K562 (cell line): ENCODE measurements at regions not wholly inside any gene's neighbourhood (a gene's known extent, or its start where the extent isn't known, plus 50 kb on each side); places are given as distances from the start of the nearest gene placed in this dataset.

ENCODE experiments used
- ARID1B ChIP-seq: fragments of 450-650 bp; IDR thresholded peaks from 2 replicates; pipeline ENCODE4 v1.6.1; 2016; ENCODE audit warnings: antibody characterized with exemption, mild to moderate bottlenecking, inconsistent platforms
- CBFA2T3 ChIP-seq: fragments of 450-650 bp; IDR thresholded peaks from 2 replicates; pipeline ENCODE4 v1.6.1; 2017
- CBX8 ChIP-seq: fragments of 200-600 bp; sonication (generic); IDR thresholded peaks from 2 replicates; pipeline ENCODE4 v1.6.1; 2012; ENCODE audit warnings: borderline replicate concordance, mixed run types, low read depth, mild to moderate bottlenecking, moderate library complexity, mixed read lengths, low read length, control low read depth, inconsistent platforms; ENCODE audit not compliant: poor library complexity, severe bottlenecking; ENCODE audit errors: extremely low read depth
- FIP1L1 ChIP-seq: fragments of 200-400 bp; formaldehyde crosslinking; IDR thresholded peaks from 2 replicates; pipeline ENCODE4 v1.6.1; 2018; ENCODE audit warnings: mild to moderate bottlenecking, low read depth, low read length; ENCODE audit not compliant: poor library complexity, severe bottlenecking
- HDAC8 ChIP-seq: fragments of 450-650 bp; IDR thresholded peaks from 2 replicates; pipeline ENCODE4 v1.6.1; 2016; ENCODE audit warnings: mild to moderate bottlenecking, missing genetic modification characterization, moderate library complexity, missing compliant biosample characterization
- JUN ChIP-seq, 2 experiments: sonication (generic) in 1 of 2; formaldehyde crosslinking in 1 of 2; IDR thresholded peaks; 2 replicates each; pipeline versions ENCODE4 v1.6.1 to v1.8.0; 2012 to 2022; ENCODE audit warnings: borderline replicate concordance in 2 of 2, mild to moderate bottlenecking in 2 of 2, improper control_type of control experiment in 1 of 2, low read depth in 1 of 2, low read length in 1 of 2, missing genetic modification reagents in 1 of 2
- KAT7 ChIP-seq: sonication (generic); formaldehyde crosslinking; IDR thresholded peaks from 2 replicates; pipeline ENCODE4 v1.8.0; 2022; ENCODE audit warnings: missing genetic modification reagents, mild to moderate bottlenecking, borderline replicate concordance
- NCOA1 ChIP-seq: fragments of 450-650 bp; IDR thresholded peaks from 2 replicates; pipeline ENCODE4 v1.6.1; 2016; ENCODE audit warnings: low read depth
- NFRKB ChIP-seq: fragments of 450-650 bp; IDR thresholded peaks from 2 replicates; pipeline ENCODE4 v1.6.1; 2016; ENCODE audit warnings: low read depth
- NR2C2 ChIP-seq, 2 experiments: fragments of 200-800 bp in 1 of 2; sonication (Bioruptor generic) in 1 of 2; sonication (generic) in 1 of 2; formaldehyde crosslinking in 1 of 2; IDR thresholded peaks; 2 replicates each; pipeline versions ENCODE4 v1.6.1 to v1.8.0; 2016 to 2022; ENCODE audit warnings: mild to moderate bottlenecking in 1 of 2, missing compliant biosample characterization in 1 of 2, missing genetic modification characterization in 1 of 2, missing genetic modification reagents in 1 of 2
- TSHZ1 ChIP-seq: fragments of 250-450 bp; sonication (Bioruptor Pico); IDR thresholded peaks from 2 replicates; pipeline ENCODE4 v1.4.0; 2020; ENCODE audit warnings: mild to moderate bottlenecking, moderate library complexity
- ZC3H11A ChIP-seq: IDR thresholded peaks from 2 replicates; pipeline ENCODE4 v1.6.1; 2012; ENCODE audit warnings: low read depth, low read length, improper control_type of control experiment
- ZNF217 ChIP-seq: sonication (generic); formaldehyde crosslinking; IDR thresholded peaks from 2 replicates; pipeline ENCODE4 v1.8.0; 2022; ENCODE audit warnings: mild to moderate bottlenecking, missing genetic modification reagents
- ZNF583 ChIP-seq: fragments of 250-450 bp; sonication (Bioruptor Pico); IDR thresholded peaks from 2 replicates; pipeline ENCODE4 v1.4.0; 2020
- ZNF77 ChIP-seq: fragments of 250-450 bp; sonication (Bioruptor Pico); IDR thresholded peaks from 2 replicates; pipeline ENCODE4 v1.5.0; 2020
- TF ChIP-seq, protein P1 (sequence below): sonication (generic); formaldehyde crosslinking; IDR thresholded peaks from 2 replicates; pipeline ENCODE4 v1.4.0; 2020; ENCODE audit warnings: mild to moderate bottlenecking, missing genetic modification reagents
- TF ChIP-seq, protein P2 (sequence below), 2 experiments: fragments of 450-650 bp; conservative IDR thresholded peaks; 2 replicates each; pipeline ENCODE4 v1.6.1; 2017; ENCODE audit warnings: mild to moderate bottlenecking in 2 of 2, moderate library complexity in 2 of 2
- TF ChIP-seq, protein P3 (sequence below), 2 experiments: IDR thresholded peaks; 2 replicates each; pipeline ENCODE4 v1.6.1; 2011; ENCODE audit warnings: borderline replicate concordance in 1 of 2, control low read depth in 1 of 2, low read depth in 1 of 2, low read length in 1 of 2, mild to moderate bottlenecking in 1 of 2, mixed read lengths in 1 of 2, moderate library complexity in 1 of 2; ENCODE audit not compliant: insufficient read depth in 1 of 2, insufficient read length in 1 of 2, poor library complexity in 1 of 2, severe bottlenecking in 1 of 2; ENCODE audit errors: extremely low read depth in 1 of 2

- TF ChIP-seq, protein P1, sequence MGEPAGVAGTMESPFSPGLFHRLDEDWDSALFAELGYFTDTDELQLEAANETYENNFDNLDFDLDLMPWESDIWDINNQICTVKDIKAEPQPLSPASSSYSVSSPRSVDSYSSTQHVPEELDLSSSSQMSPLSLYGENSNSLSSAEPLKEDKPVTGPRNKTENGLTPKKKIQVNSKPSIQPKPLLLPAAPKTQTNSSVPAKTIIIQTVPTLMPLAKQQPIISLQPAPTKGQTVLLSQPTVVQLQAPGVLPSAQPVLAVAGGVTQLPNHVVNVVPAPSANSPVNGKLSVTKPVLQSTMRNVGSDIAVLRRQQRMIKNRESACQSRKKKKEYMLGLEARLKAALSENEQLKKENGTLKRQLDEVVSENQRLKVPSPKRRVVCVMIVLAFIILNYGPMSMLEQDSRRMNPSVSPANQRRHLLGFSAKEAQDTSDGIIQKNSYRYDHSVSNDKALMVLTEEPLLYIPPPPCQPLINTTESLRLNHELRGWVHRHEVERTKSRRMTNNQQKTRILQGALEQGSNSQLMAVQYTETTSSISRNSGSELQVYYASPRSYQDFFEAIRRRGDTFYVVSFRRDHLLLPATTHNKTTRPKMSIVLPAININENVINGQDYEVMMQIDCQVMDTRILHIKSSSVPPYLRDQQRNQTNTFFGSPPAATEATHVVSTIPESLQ, result no peak
- TF ChIP-seq, protein P2, sequence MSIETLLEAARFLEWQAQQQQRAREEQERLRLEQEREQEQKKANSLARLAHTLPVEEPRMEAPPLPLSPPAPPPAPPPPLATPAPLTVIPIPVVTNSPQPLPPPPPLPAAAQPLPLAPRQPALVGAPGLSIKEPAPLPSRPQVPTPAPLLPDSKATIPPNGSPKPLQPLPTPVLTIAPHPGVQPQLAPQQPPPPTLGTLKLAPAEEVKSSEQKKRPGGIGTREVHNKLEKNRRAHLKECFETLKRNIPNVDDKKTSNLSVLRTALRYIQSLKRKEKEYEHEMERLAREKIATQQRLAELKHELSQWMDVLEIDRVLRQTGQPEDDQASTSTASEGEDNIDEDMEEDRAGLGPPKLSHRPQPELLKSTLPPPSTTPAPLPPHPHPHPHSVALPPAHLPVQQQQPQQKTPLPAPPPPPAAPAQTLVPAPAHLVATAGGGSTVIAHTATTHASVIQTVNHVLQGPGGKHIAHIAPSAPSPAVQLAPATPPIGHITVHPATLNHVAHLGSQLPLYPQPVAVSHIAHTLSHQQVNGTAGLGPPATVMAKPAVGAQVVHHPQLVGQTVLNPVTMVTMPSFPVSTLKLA (conservative IDR thresholded peaks at IDR 0.05), result peak in 1 of 2 experiments; percentile 28; a peak in 1 of 4 replicates
- TF ChIP-seq, protein P3, sequence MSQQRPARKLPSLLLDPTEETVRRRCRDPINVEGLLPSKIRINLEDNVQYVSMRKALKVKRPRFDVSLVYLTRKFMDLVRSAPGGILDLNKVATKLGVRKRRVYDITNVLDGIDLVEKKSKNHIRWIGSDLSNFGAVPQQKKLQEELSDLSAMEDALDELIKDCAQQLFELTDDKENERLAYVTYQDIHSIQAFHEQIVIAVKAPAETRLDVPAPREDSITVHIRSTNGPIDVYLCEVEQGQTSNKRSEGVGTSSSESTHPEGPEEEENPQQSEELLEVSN (IDR thresholded peaks at IDR 0.05; ENCODE audit: borderline replicate concordance in 1 of 2, extremely low read depth in 1 of 2, insufficient read depth in 1 of 2, insufficient read length in 1 of 2, low read depth in 1 of 2, low read length in 1 of 2, poor library complexity in 1 of 2, severe bottlenecking in 1 of 2), result no peak
- TF ChIP-seq ZNF583 (peak; percentile 46; the same call in 1 of the 2 replicates), NCOA1 (peak; percentile 42; the same call in 1 of the 2 replicates), ARID1B (peak; percentile 88), ZNF217 (no peak), NR2C2 (CRISPR knock-in tag; IDR thresholded peaks at IDR 0.05) (no peak), NR2C2 (tag; IDR thresholded peaks at IDR 0.05) (peak; percentile 75), FIP1L1 (no peak), ZNF77 (CRISPR knock-in tag) (no peak), TSHZ1 (CRISPR knock-in tag) (no peak), KAT7 (CRISPR knock-in tag) (no peak), HDAC8 (tag) (no peak), CBX8 (no peak), CBFA2T3 (peak; percentile 92), NFRKB (no peak), ZC3H11A (no peak), JUN (IDR thresholded peaks at IDR 0.05; ENCODE audit: borderline replicate concordance, low read depth, low read length) (no peak; the same call in 1 of the 2 replicates), JUN (CRISPR knock-in tag; IDR thresholded peaks at IDR 0.05; ENCODE audit: borderline replicate concordance) (no peak)
These were observed 138.8 kb upstream of the JARID2 start (continued) for GRCh38 chr6:15106958-15107643.
